GM23338 (cell line): ENCODE measurements at regions not wholly inside any gene's neighbourhood (a gene's known extent, or its start where the extent isn't known, plus 50 kb on each side); places are given as distances from the start of the nearest gene placed in this dataset.

Source experiments
- ATAC-seq: fragments of 200-7000 bp; cut with Tn5 transposase; 3 replicates; pipeline ENCODE4 v1.9.1; 2020
- DNase-seq: peaks from one replicate; pipeline ENCODE4 v3.0.0-alpha.2; 2015; ENCODE audit warnings: low spot score
- H2AFZ ChIP-seq: fragments of 200-600 bp; sonication (generic); 2 replicates; pipeline ENCODE4 v1.8.0; 2016; ENCODE audit warnings: antibody characterized with exemption, mild to moderate bottlenecking, moderate library complexity
- H3F3A ChIP-seq: fragments of 200-600 bp; sonication (generic); replicated peaks from 2 replicates; pipeline ENCODE4 v1.8.0; 2017; ENCODE audit warnings: antibody characterized with exemption, mixed run types, low read depth
- H3K27ac ChIP-seq: fragments of 200-600 bp; sonication (generic); 2 replicates; pipeline ENCODE4 v1.6.1; 2016; ENCODE audit warnings: low read depth
- H3K27me3 ChIP-seq: fragments of 200-600 bp; sonication (generic); 2 replicates; pipeline ENCODE4 v1.8.0; 2016; ENCODE audit warnings: mild to moderate bottlenecking, mixed run types, moderate library complexity; ENCODE audit not compliant: insufficient read depth
- H3K36me3 ChIP-seq: fragments of 200-600 bp; sonication (generic); 2 replicates; pipeline ENCODE4 v1.8.0; 2016; ENCODE audit warnings: mild to moderate bottlenecking; ENCODE audit not compliant: insufficient read depth
- H3K4me1 ChIP-seq: fragments of 200-600 bp; sonication (generic); 2 replicates; pipeline ENCODE4 v1.8.0; 2016; ENCODE audit warnings: mild to moderate bottlenecking, moderate library complexity; ENCODE audit not compliant: insufficient read depth
- H3K4me2 ChIP-seq: fragments of 200-600 bp; sonication (generic); 2 replicates; pipeline ENCODE4 v1.7.1; 2017; ENCODE audit warnings: mixed run types
- H3K4me3 ChIP-seq: fragments of 200-600 bp; sonication (generic); 2 replicates; pipeline ENCODE4 v1.6.1; 2016; ENCODE audit warnings: mixed run types
- H3K79me2 ChIP-seq: fragments of 200-600 bp; sonication (generic); replicated peaks from 2 replicates; pipeline ENCODE4 v1.8.0; 2017; ENCODE audit warnings: mild to moderate bottlenecking; ENCODE audit not compliant: insufficient read depth
- H3K9me2 ChIP-seq: fragments of 200-600 bp; sonication (generic); 2 replicates; pipeline ENCODE4 v1.8.0; 2017; ENCODE audit not compliant: insufficient read depth
- H4K20me1 ChIP-seq: fragments of 200-600 bp; sonication (generic); replicated peaks from 2 replicates; pipeline ENCODE4 v1.8.0; 2017; ENCODE audit warnings: mild to moderate bottlenecking; ENCODE audit not compliant: insufficient read depth
- H3K27ac Mint-ChIP-seq: 2 replicates; pipeline ENCODE4 v1.8.0; 2020; ENCODE audit warnings: inconsistent platforms, mild to moderate bottlenecking, moderate library complexity, mixed read lengths
- H3K27me3 Mint-ChIP-seq: 3 replicates; pipeline ENCODE4 v1.8.0; 2022; ENCODE audit warnings: low read depth, mild to moderate bottlenecking, moderate library complexity, mixed read lengths, inconsistent platforms; ENCODE audit not compliant: insufficient read depth, poor library complexity
- H3K36me3 Mint-ChIP-seq: 3 replicates; pipeline ENCODE4 v1.8.0; 2021; ENCODE audit warnings: low read depth, mild to moderate bottlenecking, inconsistent platforms, moderate library complexity, mixed read lengths
- H3K4me1 Mint-ChIP-seq: 3 replicates; pipeline ENCODE4 v1.8.0; 2020; ENCODE audit warnings: mild to moderate bottlenecking, inconsistent platforms, mixed read lengths
- H3K4me3 Mint-ChIP-seq: 3 replicates; pipeline ENCODE4 v1.8.0; 2021; ENCODE audit warnings: moderate library complexity, mild to moderate bottlenecking, inconsistent platforms, mixed read lengths
- H3K9me3 Mint-ChIP-seq: 3 replicates; pipeline ENCODE4 v1.8.0; 2020; ENCODE audit warnings: moderate library complexity, mild to moderate bottlenecking, inconsistent platforms, mixed read lengths
- CREB1 ChIP-seq: fragments of 250-450 bp; sonication (Bioruptor Pico); IDR thresholded peaks from 2 replicates; pipeline ENCODE4 v1.5.0; 2020; ENCODE audit warnings: low read depth, mild to moderate bottlenecking, moderate library complexity
- ETS1 ChIP-seq: IDR thresholded peaks from 2 replicates; pipeline ENCODE4 v1.6.1; 2016; ENCODE audit warnings: antibody characterized with exemption
- EZH2 ChIP-seq: fragments of 200-600 bp; sonication (generic); IDR thresholded peaks from one replicate; pipeline ENCODE4 v1.8.0; 2017; ENCODE audit warnings: antibody characterized with exemption, mild to moderate bottlenecking, low read depth; ENCODE audit not compliant: unreplicated experiment
- EZH2phosphoT487 ChIP-seq: fragments of 200-600 bp; sonication (generic); IDR thresholded peaks from one replicate; pipeline ENCODE4 v1.8.1; 2018; ENCODE audit warnings: antibody characterized with exemption; ENCODE audit not compliant: unreplicated experiment
- JUNB ChIP-seq: IDR thresholded peaks from one replicate; pipeline ENCODE4 v1.6.1; 2016; ENCODE audit warnings: antibody characterized with exemption; ENCODE audit not compliant: unreplicated experiment
- NANOG ChIP-seq: IDR thresholded peaks from 2 replicates; pipeline ENCODE4 v1.6.1; 2016; ENCODE audit warnings: antibody characterized with exemption, borderline replicate concordance
- POLR2AphosphoS5 ChIP-seq: IDR thresholded peaks from 2 replicates; pipeline ENCODE4 v1.6.1; 2016; ENCODE audit warnings: antibody characterized with exemption, low read depth
- STAT1 ChIP-seq: IDR thresholded peaks from one replicate; pipeline ENCODE4 v1.6.1; 2016; ENCODE audit warnings: antibody characterized with exemption; ENCODE audit not compliant: unreplicated experiment
- ZNF114 ChIP-seq: fragments of 250-450 bp; sonication (Bioruptor Pico); IDR thresholded peaks from 2 replicates; pipeline ENCODE4 v1.5.0; 2020; ENCODE audit warnings: mild to moderate bottlenecking, moderate library complexity
- ZNF331 ChIP-seq: fragments of 250-450 bp; sonication (Bioruptor Pico); IDR thresholded peaks from 2 replicates; pipeline ENCODE4 v1.5.0; 2020; ENCODE audit warnings: low read depth, mild to moderate bottlenecking, moderate library complexity
- TF ChIP-seq, protein P1 (sequence below): fragments of 250-450 bp; sonication (Bioruptor Pico); IDR thresholded peaks from 2 replicates; pipeline ENCODE4 v1.5.0; 2020; ENCODE audit warnings: mild to moderate bottlenecking, moderate library complexity
- TF ChIP-seq, protein P2 (sequence below): IDR thresholded peaks from one replicate; pipeline ENCODE4 v1.6.1; 2018; ENCODE audit warnings: antibody characterized with exemption; ENCODE audit not compliant: unreplicated experiment
- TF ChIP-seq, protein P3 (sequence below), 2 experiments: fragments of 200-600 bp in 1 of 2; sonication (generic) in 1 of 2; conservative IDR thresholded peaks; 2 replicates each; pipeline versions ENCODE4 v1.5.1 to v1.6.1; 2016 to 2017; ENCODE audit warnings: antibody characterized with exemption in 2 of 2, low read depth in 2 of 2, mild to moderate bottlenecking in 2 of 2, moderate library complexity in 1 of 2

GRCh38 chr18:4836141-4836540 lies 360.9 kb downstream of the AKAIN1 start:
- Histone ChIP-seq H3K9me2 (peaks cover 26% of the 10 kb centered on the region; the same call in 1 of the 2 replicates), H3K4me2 (no peak overlapping the region), H3K4me1 (peaks cover 7% of the 10 kb centered on the region; the same call in 1 of the 2 replicates), H3K27me3 (no peaks in the 10 kb centered on the region), H3K36me3 (no peaks in the 10 kb centered on the region), H2AFZ (no peak overlapping the region), H3K79me2 (no peaks in the 10 kb centered on the region), H3K27ac (no peak overlapping the region), H4K20me1 (no peaks in the 10 kb centered on the region; the same call in 1 of the 2 replicates), H3F3A (no peaks in the 10 kb centered on the region), H3K4me3 (no peak overlapping the region)
- TF ChIP-seq POLR2AphosphoS5 (no peak), ETS1 (no peak), JUNB (no peak), STAT1 (no peak), EZH2 (no peak), CREB1 (CRISPR knock-in tag) (no peak), ZNF331 (no peak), EZH2phosphoT487 (no peak), ZNF114 (CRISPR knock-in tag) (no peak), NANOG (no peak)
- TF ChIP-seq, protein P1, sequence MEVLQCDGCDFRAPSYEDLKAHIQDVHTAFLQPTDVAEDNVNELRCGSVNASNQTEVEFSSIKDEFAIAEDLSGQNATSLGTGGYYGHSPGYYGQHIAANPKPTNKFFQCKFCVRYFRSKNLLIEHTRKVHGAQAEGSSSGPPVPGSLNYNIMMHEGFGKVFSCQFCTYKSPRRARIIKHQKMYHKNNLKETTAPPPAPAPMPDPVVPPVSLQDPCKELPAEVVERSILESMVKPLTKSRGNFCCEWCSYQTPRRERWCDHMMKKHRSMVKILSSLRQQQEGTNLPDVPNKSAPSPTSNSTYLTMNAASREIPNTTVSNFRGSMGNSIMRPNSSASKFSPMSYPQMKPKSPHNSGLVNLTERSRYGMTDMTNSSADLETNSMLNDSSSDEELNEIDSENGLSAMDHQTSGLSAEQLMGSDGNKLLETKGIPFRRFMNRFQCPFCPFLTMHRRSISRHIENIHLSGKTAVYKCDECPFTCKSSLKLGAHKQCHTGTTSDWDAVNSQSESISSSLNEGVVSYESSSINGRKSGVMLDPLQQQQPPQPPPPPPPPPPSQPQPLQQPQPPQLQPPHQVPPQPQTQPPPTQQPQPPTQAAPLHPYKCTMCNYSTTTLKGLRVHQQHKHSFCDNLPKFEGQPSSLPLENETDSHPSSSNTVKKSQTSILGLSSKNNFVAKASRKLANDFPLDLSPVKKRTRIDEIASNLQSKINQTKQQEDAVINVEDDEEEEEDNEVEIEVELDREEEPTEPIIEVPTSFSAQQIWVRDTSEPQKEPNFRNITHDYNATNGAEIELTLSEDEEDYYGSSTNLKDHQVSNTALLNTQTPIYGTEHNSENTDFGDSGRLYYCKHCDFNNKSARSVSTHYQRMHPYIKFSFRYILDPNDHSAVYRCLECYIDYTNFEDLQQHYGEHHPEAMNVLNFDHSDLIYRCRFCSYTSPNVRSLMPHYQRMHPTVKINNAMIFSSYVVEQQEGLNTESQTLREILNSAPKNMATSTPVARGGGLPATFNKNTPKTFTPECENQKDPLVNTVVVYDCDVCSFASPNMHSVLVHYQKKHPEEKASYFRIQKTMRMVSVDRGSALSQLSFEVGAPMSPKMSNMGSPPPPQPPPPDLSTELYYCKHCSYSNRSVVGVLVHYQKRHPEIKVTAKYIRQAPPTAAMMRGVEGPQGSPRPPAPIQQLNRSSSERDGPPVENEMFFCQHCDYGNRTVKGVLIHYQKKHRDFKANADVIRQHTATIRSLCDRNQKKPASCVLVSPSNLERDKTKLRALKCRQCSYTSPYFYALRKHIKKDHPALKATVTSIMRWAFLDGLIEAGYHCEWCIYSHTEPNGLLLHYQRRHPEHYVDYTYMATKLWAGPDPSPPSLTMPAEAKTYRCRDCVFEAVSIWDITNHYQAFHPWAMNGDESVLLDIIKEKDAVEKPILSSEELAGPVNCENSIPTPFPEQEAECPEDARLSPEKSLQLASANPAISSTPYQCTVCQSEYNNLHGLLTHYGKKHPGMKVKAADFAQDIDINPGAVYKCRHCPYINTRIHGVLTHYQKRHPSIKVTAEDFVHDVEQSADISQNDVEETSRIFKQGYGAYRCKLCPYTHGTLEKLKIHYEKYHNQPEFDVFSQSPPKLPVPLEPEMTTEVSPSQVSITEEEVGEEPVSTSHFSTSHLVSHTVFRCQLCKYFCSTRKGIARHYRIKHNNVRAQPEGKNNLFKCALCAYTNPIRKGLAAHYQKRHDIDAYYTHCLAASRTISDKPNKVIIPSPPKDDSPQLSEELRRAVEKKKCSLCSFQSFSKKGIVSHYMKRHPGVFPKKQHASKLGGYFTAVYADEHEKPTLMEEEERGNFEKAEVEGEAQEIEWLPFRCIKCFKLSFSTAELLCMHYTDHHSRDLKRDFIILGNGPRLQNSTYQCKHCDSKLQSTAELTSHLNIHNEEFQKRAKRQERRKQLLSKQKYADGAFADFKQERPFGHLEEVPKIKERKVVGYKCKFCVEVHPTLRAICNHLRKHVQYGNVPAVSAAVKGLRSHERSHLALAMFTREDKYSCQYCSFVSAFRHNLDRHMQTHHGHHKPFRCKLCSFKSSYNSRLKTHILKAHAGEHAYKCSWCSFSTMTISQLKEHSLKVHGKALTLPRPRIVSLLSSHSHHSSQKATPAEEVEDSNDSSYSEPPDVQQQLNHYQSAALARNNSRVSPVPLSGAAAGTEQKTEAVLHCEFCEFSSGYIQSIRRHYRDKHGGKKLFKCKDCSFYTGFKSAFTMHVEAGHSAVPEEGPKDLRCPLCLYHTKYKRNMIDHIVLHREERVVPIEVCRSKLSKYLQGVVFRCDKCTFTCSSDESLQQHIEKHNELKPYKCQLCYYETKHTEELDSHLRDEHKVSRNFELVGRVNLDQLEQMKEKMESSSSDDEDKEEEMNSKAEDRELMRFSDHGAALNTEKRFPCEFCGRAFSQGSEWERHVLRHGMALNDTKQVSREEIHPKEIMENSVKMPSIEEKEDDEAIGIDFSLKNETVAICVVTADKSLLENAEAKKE (CRISPR knock-in tag) = no peak
- TF ChIP-seq, protein P2, sequence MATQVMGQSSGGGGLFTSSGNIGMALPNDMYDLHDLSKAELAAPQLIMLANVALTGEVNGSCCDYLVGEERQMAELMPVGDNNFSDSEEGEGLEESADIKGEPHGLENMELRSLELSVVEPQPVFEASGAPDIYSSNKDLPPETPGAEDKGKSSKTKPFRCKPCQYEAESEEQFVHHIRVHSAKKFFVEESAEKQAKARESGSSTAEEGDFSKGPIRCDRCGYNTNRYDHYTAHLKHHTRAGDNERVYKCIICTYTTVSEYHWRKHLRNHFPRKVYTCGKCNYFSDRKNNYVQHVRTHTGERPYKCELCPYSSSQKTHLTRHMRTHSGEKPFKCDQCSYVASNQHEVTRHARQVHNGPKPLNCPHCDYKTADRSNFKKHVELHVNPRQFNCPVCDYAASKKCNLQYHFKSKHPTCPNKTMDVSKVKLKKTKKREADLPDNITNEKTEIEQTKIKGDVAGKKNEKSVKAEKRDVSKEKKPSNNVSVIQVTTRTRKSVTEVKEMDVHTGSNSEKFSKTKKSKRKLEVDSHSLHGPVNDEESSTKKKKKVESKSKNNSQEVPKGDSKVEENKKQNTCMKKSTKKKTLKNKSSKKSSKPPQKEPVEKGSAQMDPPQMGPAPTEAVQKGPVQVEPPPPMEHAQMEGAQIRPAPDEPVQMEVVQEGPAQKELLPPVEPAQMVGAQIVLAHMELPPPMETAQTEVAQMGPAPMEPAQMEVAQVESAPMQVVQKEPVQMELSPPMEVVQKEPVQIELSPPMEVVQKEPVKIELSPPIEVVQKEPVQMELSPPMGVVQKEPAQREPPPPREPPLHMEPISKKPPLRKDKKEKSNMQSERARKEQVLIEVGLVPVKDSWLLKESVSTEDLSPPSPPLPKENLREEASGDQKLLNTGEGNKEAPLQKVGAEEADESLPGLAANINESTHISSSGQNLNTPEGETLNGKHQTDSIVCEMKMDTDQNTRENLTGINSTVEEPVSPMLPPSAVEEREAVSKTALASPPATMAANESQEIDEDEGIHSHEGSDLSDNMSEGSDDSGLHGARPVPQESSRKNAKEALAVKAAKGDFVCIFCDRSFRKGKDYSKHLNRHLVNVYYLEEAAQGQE = no peak
- TF ChIP-seq, protein P3, sequence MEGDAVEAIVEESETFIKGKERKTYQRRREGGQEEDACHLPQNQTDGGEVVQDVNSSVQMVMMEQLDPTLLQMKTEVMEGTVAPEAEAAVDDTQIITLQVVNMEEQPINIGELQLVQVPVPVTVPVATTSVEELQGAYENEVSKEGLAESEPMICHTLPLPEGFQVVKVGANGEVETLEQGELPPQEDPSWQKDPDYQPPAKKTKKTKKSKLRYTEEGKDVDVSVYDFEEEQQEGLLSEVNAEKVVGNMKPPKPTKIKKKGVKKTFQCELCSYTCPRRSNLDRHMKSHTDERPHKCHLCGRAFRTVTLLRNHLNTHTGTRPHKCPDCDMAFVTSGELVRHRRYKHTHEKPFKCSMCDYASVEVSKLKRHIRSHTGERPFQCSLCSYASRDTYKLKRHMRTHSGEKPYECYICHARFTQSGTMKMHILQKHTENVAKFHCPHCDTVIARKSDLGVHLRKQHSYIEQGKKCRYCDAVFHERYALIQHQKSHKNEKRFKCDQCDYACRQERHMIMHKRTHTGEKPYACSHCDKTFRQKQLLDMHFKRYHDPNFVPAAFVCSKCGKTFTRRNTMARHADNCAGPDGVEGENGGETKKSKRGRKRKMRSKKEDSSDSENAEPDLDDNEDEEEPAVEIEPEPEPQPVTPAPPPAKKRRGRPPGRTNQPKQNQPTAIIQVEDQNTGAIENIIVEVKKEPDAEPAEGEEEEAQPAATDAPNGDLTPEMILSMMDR (conservative IDR thresholded peaks at IDR 0.05; ENCODE audit: low read depth in 2 of 2) = no peak
- Mint-ChIP-seq H3K4me3 (no peak overlapping the region), H3K4me1 (peaks cover 17% of the 10 kb centered on the region), H3K27ac (no peak overlapping the region), H3K9me3 (no peaks in the 10 kb centered on the region), H3K27me3 (peaks cover 2% of the 10 kb centered on the region), H3K36me3 (no peaks in the 10 kb centered on the region)
- ATAC-seq (no peak), DNase-seq (no peak)
